ENCODE measurements at regions not wholly inside any gene's neighbourhood (a gene's known extent, or its start where the extent isn't known, plus 50 kb on each side); places are given as distances from the start of the nearest gene placed in this dataset.

- Histone ChIP-seq H3F3A (ENCODE audit: low read depth) (no peaks in the 10 kb centered on the region), H3K9me2 (replicated peaks; ENCODE audit: low read depth, low read length) (no peaks in the 10 kb centered on the region), H3K4me3 (ENCODE audit: low read length, poor library complexity, severe bottlenecking) (no peak overlapping the region), H2AFZ (ENCODE audit: low read length) (no peak overlapping the region), H3K4me1 (ENCODE audit: insufficient read depth, low read length, poor library complexity, severe bottlenecking) (no peaks in the 10 kb centered on the region), H3K27me3 (ENCODE audit: insufficient read depth, low read length, poor library complexity, severe bottlenecking) (no peaks in the 10 kb centered on the region), H3K9ac (ENCODE audit: low read depth, low read length, poor library complexity, severe bottlenecking) (no peak overlapping the region), H3K36me3 (ENCODE audit: insufficient read depth, low read length) (no peaks in the 10 kb centered on the region), H3K79me2 (ENCODE audit: insufficient read depth, low read length) (no peaks in the 10 kb centered on the region), H3K9me3 (ENCODE audit: insufficient read depth, low read depth, low read length) (no peaks in the 10 kb centered on the region), H3K4me2 (ENCODE audit: low read depth, low read length, poor library complexity, severe bottlenecking) (no peak overlapping the region), H4K20me1 (ENCODE audit: insufficient read depth, low read length, poor library complexity, severe bottlenecking) (no peaks in the 10 kb centered on the region)
- TF ChIP-seq CTCF (conservative IDR thresholded peaks at IDR 0.05; ENCODE audit: low read length) (no peak), EZH2phosphoT487 (IDR thresholded peaks at IDR 0.05; ENCODE audit: borderline replicate concordance) (no peak)
Measured at GRCh38 chr17:72588961-72589360, 468.1 kb downstream of the SOX9 start.

- Histone ChIP-seq H3K27me3 (ENCODE audit: insufficient read depth, low read length, poor library complexity, severe bottlenecking) (no peaks in the 10 kb centered on the region), H3K4me1 (ENCODE audit: insufficient read depth, low read length, poor library complexity, severe bottlenecking) (no peaks in the 10 kb centered on the region), H3K36me3 (ENCODE audit: insufficient read depth, low read length) (no peaks in the 10 kb centered on the region), H3K9me2 (replicated peaks; ENCODE audit: low read depth, low read length) (no peaks in the 10 kb centered on the region), H3K79me2 (ENCODE audit: insufficient read depth, low read length) (no peaks in the 10 kb centered on the region), H4K20me1 (ENCODE audit: insufficient read depth, low read length, poor library complexity, severe bottlenecking) (no peaks in the 10 kb centered on the region), H2AFZ (ENCODE audit: low read length) (no peak overlapping the region), H3K4me2 (ENCODE audit: low read depth, low read length, poor library complexity, severe bottlenecking) (no peak overlapping the region), H3K9me3 (ENCODE audit: insufficient read depth, low read depth, low read length) (no peaks in the 10 kb centered on the region), H3K9ac (ENCODE audit: low read depth, low read length, poor library complexity, severe bottlenecking) (no peak overlapping the region), H3K4me3 (ENCODE audit: low read length, poor library complexity, severe bottlenecking) (no peak overlapping the region), H3F3A (ENCODE audit: low read depth) (no peaks in the 10 kb centered on the region)
- TF ChIP-seq CTCF (conservative IDR thresholded peaks at IDR 0.05; ENCODE audit: low read length) = no peak
- no peak for TF ChIP-seq EZH2phosphoT487 (IDR thresholded peaks at IDR 0.05; ENCODE audit: borderline replicate concordance)
Measured at GRCh38 chr17:72590382-72590781, 469.6 kb downstream of the SOX9 start.

- no peaks in the 10 kb centered on the region for H3K4me1 ChIP-seq (ENCODE audit: insufficient read depth, low read length, poor library complexity, severe bottlenecking)
- H3K9ac ChIP-seq (ENCODE audit: low read depth, low read length, poor library complexity, severe bottlenecking) = no peak overlapping the region
Measured at GRCh38 chr17:72590882-72591281, 470.1 kb downstream of the SOX9 start.

More at GRCh38 chr17:72590882-72591281, 470.1 kb downstream of the SOX9 start:
- H3K4me3 ChIP-seq (ENCODE audit: low read length, poor library complexity, severe bottlenecking) = no peak overlapping the region
- no peaks in the 10 kb centered on the region for H3K79me2 ChIP-seq (ENCODE audit: insufficient read depth, low read length)
- no peaks in the 10 kb centered on the region for H3F3A ChIP-seq (ENCODE audit: low read depth)
- H3K36me3 ChIP-seq (ENCODE audit: insufficient read depth, low read length) = no peaks in the 10 kb centered on the region
- H3K9me3 ChIP-seq (ENCODE audit: insufficient read depth, low read depth, low read length) = no peaks in the 10 kb centered on the region
- no peaks in the 10 kb centered on the region for H3K27me3 ChIP-seq (ENCODE audit: insufficient read depth, low read length, poor library complexity, severe bottlenecking)
- H3K9me2 ChIP-seq (replicated peaks; ENCODE audit: low read depth, low read length) = no peaks in the 10 kb centered on the region
- no peaks in the 10 kb centered on the region for H4K20me1 ChIP-seq (ENCODE audit: insufficient read depth, low read length, poor library complexity, severe bottlenecking)
- H2AFZ ChIP-seq (ENCODE audit: low read length) = no peak overlapping the region
- no peak overlapping the region for H3K4me2 ChIP-seq (ENCODE audit: low read depth, low read length, poor library complexity, severe bottlenecking)
- no peak for TF ChIP-seq EZH2phosphoT487 (IDR thresholded peaks at IDR 0.05; ENCODE audit: borderline replicate concordance)
- TF ChIP-seq CTCF (conservative IDR thresholded peaks at IDR 0.05; ENCODE audit: low read length) = no peak

Data from Loucy (cell line).